B cell (primary cell): ENCODE measurements at regions not wholly inside any gene's neighbourhood (a gene's known extent, or its start where the extent isn't known, plus 50 kb on each side); places are given as distances from the start of the nearest gene placed in this dataset.

Experiments used
- EZH2 ChIP-seq: IDR thresholded peaks from 2 replicates; pipeline ENCODE4 v1.6.1; 2012; ENCODE audit warnings: borderline replicate concordance, low read depth, mild to moderate bottlenecking, moderate library complexity, low read length; ENCODE audit not compliant: insufficient read depth, poor library complexity, severe bottlenecking
- TF ChIP-seq, protein P1 (sequence below): fragments of 200-600 bp; IDR thresholded peaks from one replicate; pipeline ENCODE4 v1.8.0; 2022; ENCODE audit warnings: antibody characterized with exemption, mild to moderate bottlenecking

GRCh38 chr10:84895541-84895940 lies 567.2 kb downstream of the CCSER2 start:
- TF ChIP-seq, protein P1, sequence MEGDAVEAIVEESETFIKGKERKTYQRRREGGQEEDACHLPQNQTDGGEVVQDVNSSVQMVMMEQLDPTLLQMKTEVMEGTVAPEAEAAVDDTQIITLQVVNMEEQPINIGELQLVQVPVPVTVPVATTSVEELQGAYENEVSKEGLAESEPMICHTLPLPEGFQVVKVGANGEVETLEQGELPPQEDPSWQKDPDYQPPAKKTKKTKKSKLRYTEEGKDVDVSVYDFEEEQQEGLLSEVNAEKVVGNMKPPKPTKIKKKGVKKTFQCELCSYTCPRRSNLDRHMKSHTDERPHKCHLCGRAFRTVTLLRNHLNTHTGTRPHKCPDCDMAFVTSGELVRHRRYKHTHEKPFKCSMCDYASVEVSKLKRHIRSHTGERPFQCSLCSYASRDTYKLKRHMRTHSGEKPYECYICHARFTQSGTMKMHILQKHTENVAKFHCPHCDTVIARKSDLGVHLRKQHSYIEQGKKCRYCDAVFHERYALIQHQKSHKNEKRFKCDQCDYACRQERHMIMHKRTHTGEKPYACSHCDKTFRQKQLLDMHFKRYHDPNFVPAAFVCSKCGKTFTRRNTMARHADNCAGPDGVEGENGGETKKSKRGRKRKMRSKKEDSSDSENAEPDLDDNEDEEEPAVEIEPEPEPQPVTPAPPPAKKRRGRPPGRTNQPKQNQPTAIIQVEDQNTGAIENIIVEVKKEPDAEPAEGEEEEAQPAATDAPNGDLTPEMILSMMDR: no peak
- TF ChIP-seq EZH2: no peak
